Astrocyte (in vitro differentiated cells and primary cell): ENCODE measurements at regions not wholly inside any gene's neighbourhood (a gene's known extent, or its start where the extent isn't known, plus 50 kb on each side); places are given as distances from the start of the nearest gene placed in this dataset.

ENCODE experiments used
- DNase-seq: peaks from one replicate; pipeline ENCODE4 v3.0.0-alpha.2; 2010; ENCODE audit warnings: low read depth
- FAIRE-seq: peaks from 2 replicates; lab custom pipeline; 2011; peaks lifted over from hg19 to GRCh38; lab: Jason Lieb, UNC
- H2AFZ ChIP-seq: 2 replicates; pipeline ENCODE4 v1.6.0; 2012; ENCODE audit warnings: low read depth, low read length, inconsistent platforms
- H3K27ac ChIP-seq: 2 replicates; pipeline ENCODE4 v1.5.1; 2011; ENCODE audit warnings: low read depth, low read length, inconsistent platforms
- H3K27me3 ChIP-seq: 2 replicates; pipeline ENCODE4 v1.6.0; 2011; ENCODE audit warnings: low read length, inconsistent platforms; ENCODE audit not compliant: insufficient read depth
- H3K36me3 ChIP-seq: 2 replicates; pipeline ENCODE4 v1.5.1; 2011; ENCODE audit warnings: low read length, inconsistent platforms; ENCODE audit not compliant: insufficient read depth
- H3K4me1 ChIP-seq: 2 replicates; pipeline ENCODE4 v1.5.1; 2011; ENCODE audit warnings: low read length, inconsistent platforms; ENCODE audit not compliant: insufficient read depth
- H3K4me2 ChIP-seq: 2 replicates; pipeline ENCODE4 v1.6.0; 2012; ENCODE audit warnings: low read length, inconsistent platforms
- H3K4me3 ChIP-seq: 2 replicates; pipeline ENCODE4 v1.5.1; 2011; ENCODE audit warnings: low read depth, mild to moderate bottlenecking, low read length, inconsistent platforms; ENCODE audit not compliant: insufficient read depth
- H3K79me2 ChIP-seq: 2 replicates; pipeline ENCODE4 v1.6.0; 2012; ENCODE audit warnings: mild to moderate bottlenecking, low read length, inconsistent platforms; ENCODE audit not compliant: insufficient read depth
- H3K9ac ChIP-seq: 2 replicates; pipeline ENCODE4 v1.6.0; 2012; ENCODE audit warnings: mild to moderate bottlenecking, low read length, inconsistent platforms
- H3K9me3 ChIP-seq: 2 replicates; pipeline ENCODE4 v1.5.1; 2012; ENCODE audit warnings: low read depth, mild to moderate bottlenecking, low read length, inconsistent platforms; ENCODE audit not compliant: insufficient read depth
- H4K20me1 ChIP-seq: 2 replicates; pipeline ENCODE4 v1.6.0; 2012; ENCODE audit warnings: low read length, inconsistent platforms; ENCODE audit not compliant: insufficient read depth
- H3K27ac Mint-ChIP-seq: one replicate; pipeline ENCODE4 v1.8.0; 2021; ENCODE audit warnings: mild to moderate bottlenecking, mixed read lengths; ENCODE audit not compliant: unreplicated experiment
- H3K27me3 Mint-ChIP-seq: one replicate; pipeline ENCODE4 v1.8.0; 2021; ENCODE audit warnings: low read depth, mixed read lengths; ENCODE audit not compliant: unreplicated experiment
- H3K36me3 Mint-ChIP-seq: one replicate; pipeline ENCODE4 v1.8.0; 2021; ENCODE audit warnings: low read depth, mixed read lengths; ENCODE audit not compliant: unreplicated experiment
- H3K4me1 Mint-ChIP-seq: one replicate; pipeline ENCODE4 v1.8.0; 2021; ENCODE audit warnings: low read depth, mixed read lengths; ENCODE audit not compliant: unreplicated experiment
- H3K4me3 Mint-ChIP-seq: one replicate; pipeline ENCODE4 v1.8.0; 2021; ENCODE audit warnings: mild to moderate bottlenecking, moderate library complexity, mixed read lengths; ENCODE audit not compliant: unreplicated experiment
- H3K9me3 Mint-ChIP-seq: one replicate; pipeline ENCODE4 v1.8.0; 2021; ENCODE audit warnings: mild to moderate bottlenecking, mixed read lengths; ENCODE audit not compliant: unreplicated experiment
- CTCF ChIP-seq: IDR thresholded peaks from 2 replicates; pipeline ENCODE4 v1.5.1; 2011; ENCODE audit warnings: low read depth, mild to moderate bottlenecking, inconsistent platforms, low read length, moderate library complexity; ENCODE audit not compliant: insufficient read depth
- EZH2 ChIP-seq: IDR thresholded peaks from 2 replicates; pipeline ENCODE4 v1.6.1; 2012; ENCODE audit warnings: mild to moderate bottlenecking, low read length, inconsistent platforms; ENCODE audit not compliant: insufficient read depth

- Histone ChIP-seq H3K27ac (no peak overlapping the region), H3K79me2 (no peaks in the 10 kb centered on the region), H3K4me1 (no peaks in the 10 kb centered on the region), H3K4me3 (no peak overlapping the region), H3K9me3 (no peaks in the 10 kb centered on the region), H3K4me2 (no peak overlapping the region), H3K9ac (no peak overlapping the region), H4K20me1 (no peaks in the 10 kb centered on the region), H3K36me3 (no peaks in the 10 kb centered on the region), H3K27me3 (no peaks in the 10 kb centered on the region), H2AFZ (no peak overlapping the region)
- Mint-ChIP-seq H3K36me3 (no peaks in the 10 kb centered on the region), H3K4me1 (peaks cover 2% of the 10 kb centered on the region), H3K9me3 (no peaks in the 10 kb centered on the region), H3K4me3 (no peak overlapping the region), H3K27me3 (no peaks in the 10 kb centered on the region), H3K27ac (no peak overlapping the region)
- DNase-seq = no peak
- no peak for FAIRE-seq
- TF ChIP-seq EZH2 (no peak), CTCF (no peak)
Observed at GRCh38 chr9:24616863-24617262, 71.2 kb upstream of the IZUMO3 start.

GRCh38 chr9:24614070-24614469, 68.4 kb upstream of the IZUMO3 start:
- no peak for DNase-seq
- no peaks in the 10 kb centered on the region for H3K36me3 ChIP-seq

GRCh38 chr9:24608599-24608998, 62.9 kb upstream of the IZUMO3 start:
- no peaks in the 10 kb centered on the region for H3K27me3 ChIP-seq
- DNase-seq (no peak), FAIRE-seq (no peak)
- no peak overlapping the region for H3K9ac ChIP-seq
- Mint-ChIP-seq H3K36me3 (no peaks in the 10 kb centered on the region), H3K27me3 (no peaks in the 10 kb centered on the region), H3K4me3 (no peak overlapping the region), H3K27ac (no peak overlapping the region), H3K9me3 (no peaks in the 10 kb centered on the region), H3K4me1 (peaks cover 2% of the 10 kb centered on the region)
- no peaks in the 10 kb centered on the region for H3K36me3 ChIP-seq
- no peak overlapping the region for H3K4me2 ChIP-seq
- H3K79me2 ChIP-seq = no peaks in the 10 kb centered on the region
- H3K4me3 ChIP-seq = no peak overlapping the region
- no peak for TF ChIP-seq CTCF
- no peak for TF ChIP-seq EZH2
- H3K9me3 ChIP-seq = no peaks in the 10 kb centered on the region
- H4K20me1 ChIP-seq = no peaks in the 10 kb centered on the region
- H3K27ac ChIP-seq = no peak overlapping the region
- no peak overlapping the region for H2AFZ ChIP-seq
- no peaks in the 10 kb centered on the region for H3K4me1 ChIP-seq

More at GRCh38 chr9:24614070-24614469, 68.4 kb upstream of the IZUMO3 start:
- Mint-ChIP-seq H3K27ac (no peak overlapping the region), H3K36me3 (no peaks in the 10 kb centered on the region), H3K4me1 (peaks cover 2% of the 10 kb centered on the region), H3K27me3 (no peaks in the 10 kb centered on the region), H3K9me3 (no peaks in the 10 kb centered on the region), H3K4me3 (no peak overlapping the region)
- Histone ChIP-seq H2AFZ (no peak overlapping the region), H3K4me3 (no peak overlapping the region), H3K27ac (no peak overlapping the region), H3K27me3 (no peaks in the 10 kb centered on the region), H4K20me1 (no peaks in the 10 kb centered on the region), H3K9ac (no peak overlapping the region), H3K79me2 (no peaks in the 10 kb centered on the region), H3K4me1 (no peaks in the 10 kb centered on the region), H3K9me3 (no peaks in the 10 kb centered on the region), H3K4me2 (no peak overlapping the region)
- FAIRE-seq = no peak
- TF ChIP-seq CTCF = no peak
